ENCODE measurements at regions not wholly inside any gene's neighbourhood (a gene's known extent, or its start where the extent isn't known, plus 50 kb on each side); places are given as distances from the start of the nearest gene placed in this dataset.

GRCh38 chr18:39297225-39297624, 1731.6 kb upstream of the CELF4 start:
- TF ChIP-seq POLR2A (IDR thresholded peaks at IDR 0.05): no peak
- TF ChIP-seq, protein P1, sequence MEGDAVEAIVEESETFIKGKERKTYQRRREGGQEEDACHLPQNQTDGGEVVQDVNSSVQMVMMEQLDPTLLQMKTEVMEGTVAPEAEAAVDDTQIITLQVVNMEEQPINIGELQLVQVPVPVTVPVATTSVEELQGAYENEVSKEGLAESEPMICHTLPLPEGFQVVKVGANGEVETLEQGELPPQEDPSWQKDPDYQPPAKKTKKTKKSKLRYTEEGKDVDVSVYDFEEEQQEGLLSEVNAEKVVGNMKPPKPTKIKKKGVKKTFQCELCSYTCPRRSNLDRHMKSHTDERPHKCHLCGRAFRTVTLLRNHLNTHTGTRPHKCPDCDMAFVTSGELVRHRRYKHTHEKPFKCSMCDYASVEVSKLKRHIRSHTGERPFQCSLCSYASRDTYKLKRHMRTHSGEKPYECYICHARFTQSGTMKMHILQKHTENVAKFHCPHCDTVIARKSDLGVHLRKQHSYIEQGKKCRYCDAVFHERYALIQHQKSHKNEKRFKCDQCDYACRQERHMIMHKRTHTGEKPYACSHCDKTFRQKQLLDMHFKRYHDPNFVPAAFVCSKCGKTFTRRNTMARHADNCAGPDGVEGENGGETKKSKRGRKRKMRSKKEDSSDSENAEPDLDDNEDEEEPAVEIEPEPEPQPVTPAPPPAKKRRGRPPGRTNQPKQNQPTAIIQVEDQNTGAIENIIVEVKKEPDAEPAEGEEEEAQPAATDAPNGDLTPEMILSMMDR (IDR thresholded peaks at IDR 0.05): no peak
- H3K27ac ChIP-seq: no peak overlapping the region
- no peaks in the 10 kb centered on the region for H3K4me1 ChIP-seq
- ATAC-seq (no peak), DNase-seq (no peak)
- WGBS (ENCODE audit: insufficient coverage, low coverage, low lambda C conversion rate, missing lambda C conversion rate): 82% methylated on average over 1 of the region's 1 CpG
- no peak overlapping the region for H3K4me3 ChIP-seq
- H3K9me3 ChIP-seq: no peaks in the 10 kb centered on the region
- intact Hi-C loops (cut with DNase I): no loop called here
- H3K27me3 ChIP-seq: no peaks in the 10 kb centered on the region
- H3K36me3 ChIP-seq: no peaks in the 10 kb centered on the region

DNA sequence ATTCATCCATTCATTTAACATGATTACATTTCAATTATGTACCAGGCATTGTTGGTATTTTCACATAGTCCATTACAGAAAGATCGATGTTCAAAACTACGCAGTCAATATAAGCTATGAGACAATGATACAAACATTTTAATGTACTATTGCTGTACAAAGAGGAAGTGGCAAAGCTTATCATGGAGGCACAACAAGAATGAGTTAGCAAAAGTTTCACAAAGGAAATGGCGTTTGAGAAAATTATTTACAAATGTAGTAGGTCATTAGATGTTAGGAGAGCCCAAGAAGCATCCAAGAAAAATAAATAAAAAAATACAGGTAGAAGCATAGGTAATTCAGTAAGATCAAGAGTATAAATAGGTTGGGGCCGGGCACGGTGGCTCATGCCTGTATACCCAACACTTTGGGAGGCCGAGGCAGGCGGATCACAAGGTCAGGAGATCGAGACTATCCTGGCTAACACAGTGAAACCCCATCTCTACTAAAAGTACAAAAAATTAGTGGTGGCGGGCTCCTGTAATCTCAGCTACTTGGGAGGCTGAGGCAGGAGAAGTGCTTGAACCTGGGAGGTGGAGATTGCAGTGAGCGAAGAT, 1730.8 kb upstream of the CELF4 start:
- intact Hi-C loops (cut with DNase I): no loop called here
- DNase-seq (no peak), ATAC-seq (no peak)
- Histone ChIP-seq H3K4me1 (no peaks in the 10 kb centered on the region), H3K9me3 (no peaks in the 10 kb centered on the region), H3K27me3 (no peaks in the 10 kb centered on the region), H3K27ac (no peak overlapping the region), H3K36me3 (no peaks in the 10 kb centered on the region), H3K4me3 (no peak overlapping the region)
- WGBS (ENCODE audit: insufficient coverage, low coverage, low lambda C conversion rate, missing lambda C conversion rate): 76% methylated on average over 7 of the region's 10 CpGs
- TF ChIP-seq, protein P1 (IDR thresholded peaks at IDR 0.05): no peak
- no peak for TF ChIP-seq POLR2A (IDR thresholded peaks at IDR 0.05)

- H3K9me3 ChIP-seq: no peaks in the 10 kb centered on the region
- H3K4me1 ChIP-seq: no peaks in the 10 kb centered on the region
- H3K36me3 ChIP-seq: no peaks in the 10 kb centered on the region
- intact Hi-C loops (cut with DNase I): no loop called here
- H3K27ac ChIP-seq: no peak overlapping the region
- ATAC-seq (no peak), DNase-seq (no peak)
- H3K27me3 ChIP-seq: no peaks in the 10 kb centered on the region
- TF ChIP-seq, protein P1 (IDR thresholded peaks at IDR 0.05): no peak
- no peak for TF ChIP-seq POLR2A (IDR thresholded peaks at IDR 0.05)
- H3K4me3 ChIP-seq: no peak overlapping the region
Observed at GRCh38 chr18:39276764-39277163, 1711.2 kb upstream of the CELF4 start.

DNA sequence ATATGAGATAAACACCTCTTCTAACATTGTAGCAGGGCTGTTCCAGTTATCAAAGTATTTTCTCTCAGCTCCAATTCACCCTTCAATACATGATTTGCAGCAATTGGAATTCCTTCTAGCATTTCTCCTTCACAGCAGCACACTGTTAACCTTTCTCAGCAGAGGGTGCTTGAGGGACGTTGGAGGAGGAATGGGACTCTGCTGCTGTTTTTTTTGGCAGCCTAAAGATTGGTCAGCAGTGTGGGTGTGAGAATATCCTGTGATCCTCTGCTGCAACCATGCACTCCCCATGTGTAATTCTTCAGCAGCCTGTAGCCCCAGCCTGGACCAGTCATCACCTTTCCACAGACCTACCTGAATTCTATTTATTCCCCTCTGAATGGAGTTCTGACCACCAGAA, 1708.9 kb upstream of the CELF4 start:
- WGBS (ENCODE audit: insufficient coverage, low coverage, low lambda C conversion rate, missing lambda C conversion rate): 25% methylated on average over 1 of the region's 1 CpG
- intact Hi-C loops (cut with DNase I): no loop called here
- DNase-seq: no peak
- Histone ChIP-seq H3K4me1 (no peaks in the 10 kb centered on the region), H3K27me3 (no peaks in the 10 kb centered on the region), H3K27ac (no peak overlapping the region), H3K9me3 (no peaks in the 10 kb centered on the region), H3K4me3 (no peak overlapping the region), H3K36me3 (no peaks in the 10 kb centered on the region)
- ATAC-seq: peak in 1 of 4 donors; percentile 42
- no peak for TF ChIP-seq POLR2A (IDR thresholded peaks at IDR 0.05)
- TF ChIP-seq, protein P1 (IDR thresholded peaks at IDR 0.05): no peak

DNA sequence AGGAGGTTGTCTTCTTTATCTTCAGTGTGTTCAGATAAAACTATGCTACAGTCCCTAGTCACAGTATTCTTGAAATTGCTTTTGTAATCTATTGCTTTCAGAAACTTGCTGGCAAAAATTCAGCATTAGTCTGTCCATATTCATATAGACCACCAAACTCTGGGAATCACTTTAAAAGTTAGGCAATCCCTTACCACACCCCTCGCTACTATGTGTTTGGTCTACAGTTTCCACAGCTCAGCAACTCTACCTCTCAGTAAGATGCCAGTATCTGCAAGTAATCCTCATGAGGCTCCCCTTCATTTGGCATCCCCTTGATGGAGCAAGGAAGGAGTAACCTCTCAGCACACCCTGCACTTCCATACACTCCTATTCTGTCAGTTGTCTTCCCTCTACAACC, 1706.6 kb upstream of the CELF4 start:
- Histone ChIP-seq H3K9me3 (no peaks in the 10 kb centered on the region), H3K27me3 (no peaks in the 10 kb centered on the region), H3K36me3 (no peaks in the 10 kb centered on the region), H3K4me1 (no peaks in the 10 kb centered on the region), H3K27ac (no peak overlapping the region), H3K4me3 (no peak overlapping the region)
- DNase-seq (no peak), ATAC-seq (no peak)
- intact Hi-C loops (cut with DNase I): no loop called here
- TF ChIP-seq, protein P1 (IDR thresholded peaks at IDR 0.05): no peak
- TF ChIP-seq POLR2A (IDR thresholded peaks at IDR 0.05): no peak
- WGBS (ENCODE audit: insufficient coverage, low coverage, low lambda C conversion rate, missing lambda C conversion rate): 69% methylated on average over 1 of the region's 1 CpG
